ENCODE measurements at regions not wholly inside any gene's neighbourhood (a gene's known extent, or its start where the extent isn't known, plus 50 kb on each side); places are given as distances from the start of the nearest gene placed in this dataset.
A peak's percentile ranks its signal among the peaks of the same experiment; 100 is the strongest.

DNA sequence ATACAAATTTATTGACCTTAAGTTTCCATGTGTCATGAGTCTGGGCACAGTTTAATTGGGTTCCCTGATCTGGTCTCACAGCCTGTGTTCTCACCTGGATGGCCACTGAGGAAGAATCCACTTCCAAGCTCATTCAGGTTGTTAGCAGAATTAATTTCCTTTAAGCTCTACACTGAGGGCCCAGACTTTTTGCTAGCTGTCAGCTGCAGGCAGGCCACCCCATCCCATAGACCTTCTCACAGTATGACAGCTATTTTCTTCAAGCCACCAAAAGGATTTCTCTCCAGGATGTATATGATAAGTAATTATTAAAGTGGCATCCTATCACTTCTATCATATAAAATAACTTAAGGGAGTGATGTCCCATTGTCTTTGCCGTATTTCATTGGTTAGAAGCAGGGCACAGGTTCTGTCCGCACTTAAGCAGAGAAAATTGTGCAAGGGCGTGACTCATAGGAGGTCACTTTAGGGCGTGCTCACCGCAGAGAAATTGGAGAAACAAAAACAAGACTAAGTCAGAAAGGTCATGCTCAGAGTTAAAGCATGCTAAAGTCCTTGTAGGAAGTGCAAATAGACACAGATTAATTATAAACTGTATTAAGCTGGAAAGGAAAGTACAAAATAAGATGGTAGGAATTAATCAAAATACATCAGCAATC is 109.9 kb downstream of the AHR start (continued):
- TF ChIP-seq, protein P1, sequence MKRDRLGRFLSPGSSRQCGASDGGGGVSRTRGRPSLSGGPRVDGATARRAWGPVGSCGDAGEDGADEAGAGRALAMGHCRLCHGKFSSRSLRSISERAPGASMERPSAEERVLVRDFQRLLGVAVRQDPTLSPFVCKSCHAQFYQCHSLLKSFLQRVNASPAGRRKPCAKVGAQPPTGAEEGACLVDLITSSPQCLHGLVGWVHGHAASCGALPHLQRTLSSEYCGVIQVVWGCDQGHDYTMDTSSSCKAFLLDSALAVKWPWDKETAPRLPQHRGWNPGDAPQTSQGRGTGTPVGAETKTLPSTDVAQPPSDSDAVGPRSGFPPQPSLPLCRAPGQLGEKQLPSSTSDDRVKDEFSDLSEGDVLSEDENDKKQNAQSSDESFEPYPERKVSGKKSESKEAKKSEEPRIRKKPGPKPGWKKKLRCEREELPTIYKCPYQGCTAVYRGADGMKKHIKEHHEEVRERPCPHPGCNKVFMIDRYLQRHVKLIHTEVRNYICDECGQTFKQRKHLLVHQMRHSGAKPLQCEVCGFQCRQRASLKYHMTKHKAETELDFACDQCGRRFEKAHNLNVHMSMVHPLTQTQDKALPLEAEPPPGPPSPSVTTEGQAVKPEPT (CRISPR knock-in tag; IDR thresholded peaks at IDR 0.05; ENCODE audit: low read depth), result no peak
- TF ChIP-seq, protein P2, sequence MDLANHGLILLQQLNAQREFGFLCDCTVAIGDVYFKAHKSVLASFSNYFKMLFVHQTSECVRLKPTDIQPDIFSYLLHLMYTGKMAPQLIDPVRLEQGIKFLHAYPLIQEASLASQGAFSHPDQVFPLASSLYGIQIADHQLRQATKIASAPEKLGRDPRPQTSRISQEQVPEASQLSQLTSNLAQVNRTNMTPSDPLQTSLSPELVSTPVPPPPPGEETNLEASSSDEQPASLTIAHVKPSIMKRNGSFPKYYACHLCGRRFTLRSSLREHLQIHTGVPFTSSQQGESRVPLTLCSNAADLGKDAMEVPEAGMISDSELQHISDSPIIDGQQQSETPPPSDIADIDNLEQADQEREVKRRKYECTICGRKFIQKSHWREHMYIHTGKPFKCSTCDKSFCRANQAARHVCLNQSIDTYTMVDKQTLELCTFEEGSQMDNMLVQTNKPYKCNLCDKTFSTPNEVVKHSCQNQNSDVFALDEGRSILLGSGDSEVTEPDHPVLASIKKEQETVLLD (CRISPR knock-in tag; IDR thresholded peaks at IDR 0.05; ENCODE audit: low read depth), result no peak
- TF ChIP-seq PCBP2 (optimal IDR thresholded peaks at IDR 0.05; ENCODE audit: low read depth, low read length, poor library complexity, severe bottlenecking), result no peak
- TF ChIP-seq RXRA (CRISPR knock-in tag; IDR thresholded peaks at IDR 0.05), result peak; percentile 93; the same call in 1 of the 2 replicates
- TF ChIP-seq ZNF891 (CRISPR knock-in tag; IDR thresholded peaks at IDR 0.05), result no peak
- TF ChIP-seq, protein P3, sequence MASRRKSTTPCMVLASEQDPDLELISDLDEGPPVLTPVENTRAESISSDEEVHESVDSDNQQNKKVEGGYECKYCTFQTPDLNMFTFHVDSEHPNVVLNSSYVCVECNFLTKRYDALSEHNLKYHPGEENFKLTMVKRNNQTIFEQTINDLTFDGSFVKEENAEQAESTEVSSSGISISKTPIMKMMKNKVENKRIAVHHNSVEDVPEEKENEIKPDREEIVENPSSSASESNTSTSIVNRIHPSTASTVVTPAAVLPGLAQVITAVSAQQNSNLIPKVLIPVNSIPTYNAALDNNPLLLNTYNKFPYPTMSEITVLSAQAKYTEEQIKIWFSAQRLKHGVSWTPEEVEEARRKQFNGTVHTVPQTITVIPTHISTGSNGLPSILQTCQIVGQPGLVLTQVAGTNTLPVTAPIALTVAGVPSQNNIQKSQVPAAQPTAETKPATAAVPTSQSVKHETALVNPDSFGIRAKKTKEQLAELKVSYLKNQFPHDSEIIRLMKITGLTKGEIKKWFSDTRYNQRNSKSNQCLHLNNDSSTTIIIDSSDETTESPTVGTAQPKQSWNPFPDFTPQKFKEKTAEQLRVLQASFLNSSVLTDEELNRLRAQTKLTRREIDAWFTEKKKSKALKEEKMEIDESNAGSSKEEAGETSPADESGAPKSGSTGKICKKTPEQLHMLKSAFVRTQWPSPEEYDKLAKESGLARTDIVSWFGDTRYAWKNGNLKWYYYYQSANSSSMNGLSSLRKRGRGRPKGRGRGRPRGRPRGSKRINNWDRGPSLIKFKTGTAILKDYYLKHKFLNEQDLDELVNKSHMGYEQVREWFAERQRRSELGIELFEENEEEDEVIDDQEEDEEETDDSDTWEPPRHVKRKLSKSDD (CRISPR knock-in tag; IDR thresholded peaks at IDR 0.05; ENCODE audit: low read depth), result no peak
- no peak for TF ChIP-seq PAWR (CRISPR knock-in tag; IDR thresholded peaks at IDR 0.05; ENCODE audit: borderline replicate concordance)
- TF ChIP-seq ZNF780A (CRISPR knock-in tag; IDR thresholded peaks at IDR 0.05), result no peak
- no peak for TF ChIP-seq KDM2A (CRISPR knock-in tag; IDR thresholded peaks at IDR 0.05; ENCODE audit: borderline replicate concordance, low read depth)
- TF ChIP-seq, protein P4, sequence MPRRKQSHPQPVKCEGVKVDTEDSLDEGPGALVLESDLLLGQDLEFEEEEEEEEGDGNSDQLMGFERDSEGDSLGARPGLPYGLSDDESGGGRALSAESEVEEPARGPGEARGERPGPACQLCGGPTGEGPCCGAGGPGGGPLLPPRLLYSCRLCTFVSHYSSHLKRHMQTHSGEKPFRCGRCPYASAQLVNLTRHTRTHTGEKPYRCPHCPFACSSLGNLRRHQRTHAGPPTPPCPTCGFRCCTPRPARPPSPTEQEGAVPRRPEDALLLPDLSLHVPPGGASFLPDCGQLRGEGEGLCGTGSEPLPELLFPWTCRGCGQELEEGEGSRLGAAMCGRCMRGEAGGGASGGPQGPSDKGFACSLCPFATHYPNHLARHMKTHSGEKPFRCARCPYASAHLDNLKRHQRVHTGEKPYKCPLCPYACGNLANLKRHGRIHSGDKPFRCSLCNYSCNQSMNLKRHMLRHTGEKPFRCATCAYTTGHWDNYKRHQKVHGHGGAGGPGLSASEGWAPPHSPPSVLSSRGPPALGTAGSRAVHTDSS (CRISPR knock-in tag; conservative IDR thresholded peaks at IDR 0.05), result no peak
- no peak for TF ChIP-seq NBN (conservative IDR thresholded peaks at IDR 0.05)
- TF ChIP-seq ZNF550 (CRISPR knock-in tag; IDR thresholded peaks at IDR 0.05; ENCODE audit: borderline replicate concordance), result no peak
- no peak for TF ChIP-seq ZNF274 (CRISPR knock-in tag; IDR thresholded peaks at IDR 0.05)
- no peak for TF ChIP-seq ZNF30 (CRISPR knock-in tag; IDR thresholded peaks at IDR 0.05)
- TF ChIP-seq ZNF720 (CRISPR knock-in tag; IDR thresholded peaks at IDR 0.05), result no peak
- TF ChIP-seq NR2C2 (CRISPR knock-in tag; IDR thresholded peaks at IDR 0.05; ENCODE audit: borderline replicate concordance), result peak; percentile 71
- TF ChIP-seq ZNF570 (CRISPR knock-in tag; IDR thresholded peaks at IDR 0.05; ENCODE audit: borderline replicate concordance), result no peak
- TF ChIP-seq PTBP1 (IDR thresholded peaks at IDR 0.05; ENCODE audit: low read depth, low read length, poor library complexity, severe bottlenecking), result no peak
- TF ChIP-seq ZNF552 (CRISPR knock-in tag; IDR thresholded peaks at IDR 0.05; ENCODE audit: borderline replicate concordance), result no peak
- TF ChIP-seq, protein P5, sequence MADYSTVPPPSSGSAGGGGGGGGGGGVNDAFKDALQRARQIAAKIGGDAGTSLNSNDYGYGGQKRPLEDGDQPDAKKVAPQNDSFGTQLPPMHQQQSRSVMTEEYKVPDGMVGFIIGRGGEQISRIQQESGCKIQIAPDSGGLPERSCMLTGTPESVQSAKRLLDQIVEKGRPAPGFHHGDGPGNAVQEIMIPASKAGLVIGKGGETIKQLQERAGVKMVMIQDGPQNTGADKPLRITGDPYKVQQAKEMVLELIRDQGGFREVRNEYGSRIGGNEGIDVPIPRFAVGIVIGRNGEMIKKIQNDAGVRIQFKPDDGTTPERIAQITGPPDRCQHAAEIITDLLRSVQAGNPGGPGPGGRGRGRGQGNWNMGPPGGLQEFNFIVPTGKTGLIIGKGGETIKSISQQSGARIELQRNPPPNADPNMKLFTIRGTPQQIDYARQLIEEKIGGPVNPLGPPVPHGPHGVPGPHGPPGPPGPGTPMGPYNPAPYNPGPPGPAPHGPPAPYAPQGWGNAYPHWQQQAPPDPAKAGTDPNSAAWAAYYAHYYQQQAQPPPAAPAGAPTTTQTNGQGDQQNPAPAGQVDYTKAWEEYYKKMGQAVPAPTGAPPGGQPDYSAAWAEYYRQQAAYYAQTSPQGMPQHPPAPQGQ (CRISPR knock-in tag; IDR thresholded peaks at IDR 0.05; ENCODE audit: borderline replicate concordance), result no peak
- no peak for TF ChIP-seq ZNF343 (CRISPR knock-in tag; IDR thresholded peaks at IDR 0.05)

Measured in HepG2 (cell line).